CD14-positive monocyte (primary cell): ENCODE measurements at regions not wholly inside any gene's neighbourhood (a gene's known extent, or its start where the extent isn't known, plus 50 kb on each side); places are given as distances from the start of the nearest gene placed in this dataset.

Experiments used
- DNase-seq, 3 donors: peaks; one replicate each; pipeline ENCODE4 v3.0.0-alpha.2; 2011 to 2022
- H2AFZ ChIP-seq: 2 replicates; pipeline ENCODE4 v1.6.0; 2012; ENCODE audit warnings: mild to moderate bottlenecking, low read depth, low read length, inconsistent platforms; ENCODE audit not compliant: insufficient read depth, poor library complexity, severe bottlenecking
- H3K27ac ChIP-seq, 2 donors: 1 replicate in 1 of 2; 2 replicates in 1 of 2; pipeline ENCODE4 v1.5.1; 2012 to 2013; ENCODE audit warnings: low read length in 2 of 2, control low read depth in 1 of 2, inconsistent platforms in 1 of 2, low read depth in 1 of 2, mild to moderate bottlenecking in 1 of 2
- H3K27me3 ChIP-seq, 2 donors: one replicate each; pipeline versions ENCODE4 v1.6.0 to v1.6.1; 2011 to 2013; ENCODE audit warnings: low read length in 2 of 2; ENCODE audit not compliant: control insufficient read depth in 2 of 2, insufficient read depth in 2 of 2
- H3K36me3 ChIP-seq, 2 donors: replicated peaks in 1 of 2; 1 replicate in 1 of 2; 2 replicates in 1 of 2; pipeline versions ENCODE4 v1.5.1 to v1.6.1; 2012 to 2013; ENCODE audit warnings: low read length in 2 of 2, control low read depth in 1 of 2, inconsistent platforms in 1 of 2, mild to moderate bottlenecking in 1 of 2; ENCODE audit not compliant: insufficient read depth in 2 of 2, control insufficient read depth in 1 of 2
- H3K4me1 ChIP-seq, 2 donors: 1 replicate in 1 of 2; 2 replicates in 1 of 2; pipeline versions ENCODE4 v1.5.1 to v1.6.1; 2012 to 2013; ENCODE audit warnings: low read length in 2 of 2, control low read depth in 1 of 2, inconsistent platforms in 1 of 2, mild to moderate bottlenecking in 1 of 2, moderate library complexity in 1 of 2; ENCODE audit not compliant: insufficient read depth in 2 of 2, control insufficient read depth in 1 of 2
- H3K4me2 ChIP-seq: replicated peaks from 2 replicates; pipeline ENCODE3; 2012; ENCODE audit warnings: low read length, moderate library complexity, mild to moderate bottlenecking; ENCODE audit not compliant: poor library complexity, severe bottlenecking; ENCODE audit errors: extremely low read depth
- H3K4me3 ChIP-seq, 3 experiments: fragments of 200-600 bp in 1 of 3; sonication (generic) in 1 of 3; replicated peaks in 1 of 3; 1 replicate in 2 of 3; 2 replicates in 1 of 3; pipeline ENCODE4 v1.5.1; 2011 to 2013; ENCODE audit warnings: low read length in 3 of 3, mild to moderate bottlenecking in 3 of 3, control low read depth in 2 of 3, low read depth in 2 of 3, inconsistent platforms in 1 of 3, moderate library complexity in 1 of 3
- H3K79me2 ChIP-seq: 2 replicates; pipeline ENCODE4 v1.6.0; 2012; ENCODE audit warnings: mild to moderate bottlenecking, control low read depth, inconsistent platforms, low read length, moderate library complexity; ENCODE audit not compliant: insufficient read depth
- H3K9ac ChIP-seq: 2 replicates; pipeline ENCODE4 v1.6.0; 2017; ENCODE audit warnings: low read length, mild to moderate bottlenecking; ENCODE audit not compliant: insufficient read depth, poor library complexity, severe bottlenecking
- H3K9me3 ChIP-seq, 2 donors: replicated peaks in 1 of 2; 1 replicate in 1 of 2; 2 replicates in 1 of 2; pipeline versions ENCODE4 v1.5.1 to v1.6.1; 2012 to 2013; ENCODE audit warnings: low read length in 2 of 2, control low read depth in 1 of 2; ENCODE audit not compliant: control insufficient read depth in 1 of 2, insufficient read depth in 1 of 2
- H4K20me1 ChIP-seq: 2 replicates; pipeline ENCODE4 v1.6.0; 2012; ENCODE audit warnings: mild to moderate bottlenecking, low read length, control low read depth, moderate library complexity; ENCODE audit not compliant: insufficient read depth
- H3K27ac Mint-ChIP-seq, 7 donors: one replicate each; pipeline ENCODE4 v1.8.0; 2020; ENCODE audit warnings: mild to moderate bottlenecking in 7 of 7, mixed read lengths in 7 of 7, moderate library complexity in 6 of 7, inconsistent platforms in 2 of 7
- H3K27me3 Mint-ChIP-seq, 3 donors: one replicate each; pipeline ENCODE4 v1.8.0; 2021 to 2022; ENCODE audit warnings: low read depth in 3 of 3, mild to moderate bottlenecking in 3 of 3, mixed read lengths in 3 of 3, moderate library complexity in 3 of 3, inconsistent platforms in 1 of 3
- H3K36me3 Mint-ChIP-seq, 2 donors: one replicate each; pipeline ENCODE4 v1.8.0; 2020; ENCODE audit warnings: mixed read lengths in 2 of 2, inconsistent platforms in 1 of 2, mild to moderate bottlenecking in 1 of 2
- H3K4me1 Mint-ChIP-seq: one replicate; pipeline ENCODE4 v1.8.0; 2020; ENCODE audit warnings: mild to moderate bottlenecking, mixed read lengths
- H3K4me3 Mint-ChIP-seq, 2 donors: one replicate each; pipeline ENCODE4 v1.8.0; 2020; ENCODE audit warnings: mild to moderate bottlenecking in 2 of 2, mixed read lengths in 2 of 2, moderate library complexity in 1 of 2
- H3K9me3 Mint-ChIP-seq, 7 donors: one replicate each; pipeline ENCODE4 v1.8.0; 2020 to 2022; ENCODE audit warnings: mixed read lengths in 7 of 7, mild to moderate bottlenecking in 6 of 7, moderate library complexity in 6 of 7, inconsistent platforms in 2 of 7
- WGBS: methylation state at CpG from one replicate; pipeline ENCODE4 v1.1.5; 2013; ENCODE audit warnings: missing lambda C conversion rate; ENCODE audit not compliant: insufficient coverage; 5-methylcytosine and 5-hydroxymethylcytosine counted together
- intact Hi-C, 2 donors: fragments of 100-400 bp; cut with micrococcal nuclease; formaldehyde crosslinking; loops; one replicate each; pipeline versions ENCODE4 v1.15.0 to v1.15.1; 2023
- TF ChIP-seq, protein P1 (sequence below): fragments of 200-600 bp; IDR thresholded peaks from one replicate; pipeline ENCODE4 v1.8.0; 2022; ENCODE audit warnings: antibody characterized with exemption, mild to moderate bottlenecking

DNA sequence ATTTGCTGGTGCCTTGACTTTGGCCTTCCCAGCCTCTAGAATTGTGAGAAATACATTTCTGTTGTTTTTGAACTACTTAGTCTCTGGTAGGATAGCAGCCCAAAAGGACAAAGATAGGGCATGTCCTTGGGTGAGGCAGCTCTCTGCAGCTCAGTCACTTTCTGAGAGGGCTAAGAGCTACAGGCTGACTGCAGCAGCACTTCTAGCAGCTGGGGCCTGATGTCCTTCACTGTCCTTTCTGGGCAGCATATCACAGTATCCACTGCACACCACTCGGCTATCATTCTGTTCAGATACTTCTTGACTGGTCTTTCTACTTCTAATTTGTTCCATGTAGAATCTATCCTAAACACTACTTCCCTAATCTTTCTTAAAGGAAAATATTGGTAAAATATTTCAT lies 68.5 kb upstream of the CLDN10 start:
- Mint-ChIP-seq H3K36me3 (no peaks in the 10 kb centered on the region), H3K27me3 (peaks cover 2 to 8% (median 3%) of the 10 kb centered on the region in 3 donors), H3K4me1 (peaks cover 27% of the 10 kb centered on the region), H3K4me3 (no peak overlapping the region), H3K27ac (no peak overlapping the region), H3K9me3 (peaks cover 0 to 12% (median 0%) of the 10 kb centered on the region in 7 donors)
- no peaks in the 10 kb centered on the region for H4K20me1 ChIP-seq
- H3K4me2 ChIP-seq = no peak overlapping the region
- H3K4me1 ChIP-seq = peaks cover 21 to 22% of the 10 kb centered on the region in 2 donors
- H3K79me2 ChIP-seq = no peaks in the 10 kb centered on the region
- no peak overlapping the region for H3K4me3 ChIP-seq
- TF ChIP-seq, protein P1, sequence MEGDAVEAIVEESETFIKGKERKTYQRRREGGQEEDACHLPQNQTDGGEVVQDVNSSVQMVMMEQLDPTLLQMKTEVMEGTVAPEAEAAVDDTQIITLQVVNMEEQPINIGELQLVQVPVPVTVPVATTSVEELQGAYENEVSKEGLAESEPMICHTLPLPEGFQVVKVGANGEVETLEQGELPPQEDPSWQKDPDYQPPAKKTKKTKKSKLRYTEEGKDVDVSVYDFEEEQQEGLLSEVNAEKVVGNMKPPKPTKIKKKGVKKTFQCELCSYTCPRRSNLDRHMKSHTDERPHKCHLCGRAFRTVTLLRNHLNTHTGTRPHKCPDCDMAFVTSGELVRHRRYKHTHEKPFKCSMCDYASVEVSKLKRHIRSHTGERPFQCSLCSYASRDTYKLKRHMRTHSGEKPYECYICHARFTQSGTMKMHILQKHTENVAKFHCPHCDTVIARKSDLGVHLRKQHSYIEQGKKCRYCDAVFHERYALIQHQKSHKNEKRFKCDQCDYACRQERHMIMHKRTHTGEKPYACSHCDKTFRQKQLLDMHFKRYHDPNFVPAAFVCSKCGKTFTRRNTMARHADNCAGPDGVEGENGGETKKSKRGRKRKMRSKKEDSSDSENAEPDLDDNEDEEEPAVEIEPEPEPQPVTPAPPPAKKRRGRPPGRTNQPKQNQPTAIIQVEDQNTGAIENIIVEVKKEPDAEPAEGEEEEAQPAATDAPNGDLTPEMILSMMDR = no peak
- no peaks in the 10 kb centered on the region for H3K27me3 ChIP-seq
- no peaks in the 10 kb centered on the region for H3K9me3 ChIP-seq
- H3K9ac ChIP-seq = no peak overlapping the region
- no peaks in the 10 kb centered on the region for H3K36me3 ChIP-seq
- no peak for DNase-seq
- H2AFZ ChIP-seq = no peak overlapping the region
- no CpG with 5 or more reads among the region's 1 CpG for WGBS
- H3K27ac ChIP-seq = no peak overlapping the region
- intact Hi-C loops = no loop called here

- Histone ChIP-seq H3K4me2 (no peak overlapping the region), H3K27ac (no peak overlapping the region), H3K4me3 (no peak overlapping the region), H3K4me1 (peaks cover 11 to 12% of the 10 kb centered on the region in 2 donors), H3K9ac (no peak overlapping the region), H2AFZ (no peak overlapping the region), H3K9me3 (no peaks in the 10 kb centered on the region), H3K79me2 (no peaks in the 10 kb centered on the region), H3K27me3 (no peaks in the 10 kb centered on the region), H3K36me3 (no peaks in the 10 kb centered on the region), H4K20me1 (no peaks in the 10 kb centered on the region)
- Mint-ChIP-seq H3K27ac (no peak overlapping the region), H3K4me3 (no peak overlapping the region), H3K9me3 (peaks cover 0 to 14% (median 4%) of the 10 kb centered on the region in 7 donors), H3K36me3 (no peaks in the 10 kb centered on the region), H3K27me3 (peaks cover 2 to 8% (median 3%) of the 10 kb centered on the region in 3 donors), H3K4me1 (peaks cover 17% of the 10 kb centered on the region)
- intact Hi-C loops = no loop called here
- TF ChIP-seq, protein P1 = no peak
- no peak for DNase-seq
- 31% methylated on average over 4 of the region's 5 CpGs for WGBS
Observed at GRCh38 chr13:95485045-95485517, 67.4 kb upstream of the CLDN10 start.
